ENCODE measurements at regions not wholly inside any gene's neighbourhood (a gene's known extent, or its start where the extent isn't known, plus 50 kb on each side); places are given as distances from the start of the nearest gene placed in this dataset.

- H3K9me3 ChIP-seq (ENCODE audit: control insufficient read depth in 4 of 4, insufficient read depth in 3 of 4, low read length in 3 of 4), result peaks cover 0 to 5% (median 0%) of the 10 kb centered on the region in 4 donors
- H3K9ac ChIP-seq (ENCODE audit: insufficient read depth in 1 of 2, low read length in 2 of 2), result no peak overlapping the region
- ATAC-seq (ENCODE audit: insufficient read depth, low FRiP score), result no peak
- peaks cover 0 to 4% (median 0%) of the 10 kb centered on the region in 3 donors for H3K27me3 ChIP-seq (ENCODE audit: control insufficient read depth in 3 of 3, insufficient read depth in 3 of 3, low read length in 2 of 3)
- H3K4me3 ChIP-seq, result no peak overlapping the region
- peaks cover 0 to 9% (median 3%) of the 10 kb centered on the region in 5 donors for H3K4me1 ChIP-seq (ENCODE audit: control insufficient read depth in 5 of 5, insufficient read depth in 5 of 5, low read length in 5 of 5)
- 70 to 92% methylated on average over 4 to 8 of the region's 8 CpGs for WGBS, 2 donors
- TF ChIP-seq CTCF (IDR thresholded peaks at IDR 0.05; ENCODE audit: control extremely low read depth, extremely low read depth), result no peak
- H3K27ac ChIP-seq (ENCODE audit: low read depth in 1 of 2, low read length in 1 of 2), result no peak overlapping the region
- no peak for DNase-seq
- no peaks in the 10 kb centered on the region for H3K36me3 ChIP-seq (ENCODE audit: control insufficient read depth in 4 of 4, insufficient read depth in 4 of 4, low read length in 4 of 4)
Observed at GRCh38 chrX:10944136-10944885, 166.8 kb upstream of the HCCS start.

GRCh38 chrX:10945498-10945897 lies 165.6 kb upstream of the HCCS start:
- no peak for ATAC-seq (ENCODE audit: insufficient read depth, low FRiP score)

GRCh38 chrX:10949541-10949940 lies 161.6 kb upstream of the HCCS start:
- no peak overlapping the region for H3K9ac ChIP-seq (ENCODE audit: insufficient read depth in 1 of 2, low read length in 2 of 2)
- no peaks in the 10 kb centered on the region for H3K36me3 ChIP-seq (ENCODE audit: control insufficient read depth in 4 of 4, insufficient read depth in 4 of 4, low read length in 4 of 4)
- no peak for DNase-seq
- no peak overlapping the region for H3K4me3 ChIP-seq
- H3K27me3 ChIP-seq (ENCODE audit: control insufficient read depth in 3 of 3, insufficient read depth in 3 of 3, low read length in 2 of 3), result peaks cover 0 to 6% (median 4%) of the 10 kb centered on the region in 3 donors
- H3K4me1 ChIP-seq (ENCODE audit: control insufficient read depth in 5 of 5, insufficient read depth in 5 of 5, low read length in 5 of 5), result no peaks in the 10 kb centered on the region
- peaks cover 0 to 8% (median 0%) of the 10 kb centered on the region in 4 donors for H3K9me3 ChIP-seq (ENCODE audit: control insufficient read depth in 4 of 4, insufficient read depth in 3 of 4, low read length in 3 of 4)
- no peak for ATAC-seq (ENCODE audit: insufficient read depth, low FRiP score)
- H3K27ac ChIP-seq (ENCODE audit: low read depth in 1 of 2, low read length in 1 of 2), result no peak overlapping the region
- no peak for TF ChIP-seq CTCF (IDR thresholded peaks at IDR 0.05; ENCODE audit: control extremely low read depth, extremely low read depth)

More at GRCh38 chrX:10945498-10945897, 165.6 kb upstream of the HCCS start:
- Histone ChIP-seq H3K27ac (ENCODE audit: low read depth in 1 of 2, low read length in 1 of 2) (no peak overlapping the region), H3K27me3 (ENCODE audit: control insufficient read depth in 3 of 3, insufficient read depth in 3 of 3, low read length in 2 of 3) (peaks cover 0 to 6% (median 0%) of the 10 kb centered on the region in 3 donors), H3K4me1 (ENCODE audit: control insufficient read depth in 5 of 5, insufficient read depth in 5 of 5, low read length in 5 of 5) (peaks cover 0 to 5% (median 0%) of the 10 kb centered on the region in 5 donors), H3K9ac (ENCODE audit: insufficient read depth in 1 of 2, low read length in 2 of 2) (no peak overlapping the region), H3K4me3 (no peak overlapping the region), H3K36me3 (ENCODE audit: control insufficient read depth in 4 of 4, insufficient read depth in 4 of 4, low read length in 4 of 4) (no peaks in the 10 kb centered on the region), H3K9me3 (ENCODE audit: control insufficient read depth in 4 of 4, insufficient read depth in 3 of 4, low read length in 3 of 4) (peaks cover 0 to 5% (median 0%) of the 10 kb centered on the region in 4 donors)
- DNase-seq, result peak in 1 of 3 donors; percentile 30
- 58 to 83% methylated on average over 4 of the region's 4 CpGs for WGBS, 2 donors
- no peak for TF ChIP-seq CTCF (IDR thresholded peaks at IDR 0.05; ENCODE audit: control extremely low read depth, extremely low read depth)

Measured in lung (tissue), 11 donors.